GM19035 (cell line): ENCODE measurements at regions not wholly inside any gene's neighbourhood (a gene's known extent, or its start where the extent isn't known, plus 50 kb on each side); places are given as distances from the start of the nearest gene placed in this dataset.
"Not testable (repeated sequence)": the region's sequence is repeated elsewhere in the genome, so short reads cannot be mapped to it uniquely, and the experiment has no call there.

Source experiments
- ATAC-seq: cut with Tn5 transposase; IDR thresholded peaks from one replicate; pipeline ENCODE4 v1.9.1; 2021; ENCODE audit not compliant: unreplicated experiment

DNA sequence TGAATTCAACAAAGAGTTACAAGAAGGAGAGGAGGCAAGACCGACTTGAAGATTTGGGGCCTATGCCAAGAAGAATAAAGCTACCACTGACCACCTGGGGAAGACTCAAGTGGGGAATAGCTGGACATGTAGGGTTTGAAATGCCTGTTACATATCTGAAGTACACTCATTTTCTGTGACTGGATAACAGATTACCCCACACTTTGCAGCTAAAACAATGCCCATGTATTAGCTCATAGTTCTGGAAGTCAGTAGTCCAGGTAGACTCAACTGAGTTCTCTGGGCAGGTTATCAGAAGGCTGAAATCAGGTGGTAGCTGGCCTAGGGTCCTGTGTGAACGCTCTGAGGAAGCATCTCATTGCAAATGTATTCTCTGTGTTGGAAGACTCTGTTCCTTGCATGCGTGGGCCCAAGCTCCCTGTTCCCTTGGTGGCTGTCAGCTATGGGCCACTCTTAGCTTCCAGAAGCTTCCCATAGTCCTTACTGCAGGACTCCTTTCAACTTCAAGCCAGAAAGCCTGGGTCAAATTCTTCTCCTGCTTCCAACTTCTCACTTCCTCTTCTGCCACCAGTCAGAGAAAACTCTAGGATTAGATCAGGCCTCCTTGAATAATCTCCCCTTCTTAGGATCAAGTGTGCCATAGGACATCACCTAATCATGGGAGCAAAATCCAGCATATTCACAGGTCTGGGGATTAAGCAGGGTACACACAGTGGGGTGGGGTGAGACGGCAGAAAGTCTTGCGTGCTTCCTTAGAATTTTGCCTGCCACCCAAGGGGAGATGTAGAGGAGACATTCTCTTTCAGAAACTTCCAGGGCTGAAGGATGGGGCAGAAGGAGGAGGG lies 187.8 kb downstream of the SHQ1 start:
- ATAC-seq: no peak

DNA sequence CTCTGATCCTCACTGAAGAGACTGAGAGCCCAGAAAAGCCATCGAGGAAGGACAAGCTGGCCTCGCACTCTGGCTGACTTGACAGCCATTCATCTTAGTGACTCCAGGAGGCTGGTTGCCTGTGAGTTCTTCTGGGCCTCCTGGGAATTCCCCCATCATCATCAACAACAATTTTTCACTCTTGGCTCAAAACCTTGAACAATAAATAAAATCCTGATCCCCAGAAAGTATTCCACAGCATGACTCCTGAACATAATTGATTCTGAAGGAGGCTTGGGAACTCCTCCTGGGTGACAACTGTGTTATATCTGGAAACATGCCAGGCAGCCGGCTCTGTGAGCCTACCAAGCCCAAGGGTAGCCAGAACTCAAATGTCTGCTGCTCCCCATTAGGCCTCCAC lies 188.6 kb downstream of the SHQ1 start:
- ATAC-seq: no peak

DNA sequence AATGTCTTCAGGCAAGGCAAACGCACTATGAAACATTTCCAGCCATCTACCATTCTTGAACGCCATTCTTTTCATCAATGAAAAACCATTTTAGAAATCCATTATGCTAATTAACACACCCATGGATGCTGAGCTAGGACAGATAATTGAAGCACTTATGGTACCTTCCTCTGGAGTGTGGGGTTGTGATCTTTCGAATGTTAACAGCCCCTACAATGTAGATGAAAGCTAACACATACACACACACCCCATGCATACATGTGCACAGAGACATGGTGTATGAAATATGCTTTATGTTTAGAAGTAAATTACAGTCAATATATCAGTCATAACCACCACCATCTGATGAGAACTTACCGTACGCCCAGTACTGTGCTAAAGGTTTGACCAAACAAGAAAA lies 189.1 kb downstream of the SHQ1 start:
- no peak for ATAC-seq

DNA sequence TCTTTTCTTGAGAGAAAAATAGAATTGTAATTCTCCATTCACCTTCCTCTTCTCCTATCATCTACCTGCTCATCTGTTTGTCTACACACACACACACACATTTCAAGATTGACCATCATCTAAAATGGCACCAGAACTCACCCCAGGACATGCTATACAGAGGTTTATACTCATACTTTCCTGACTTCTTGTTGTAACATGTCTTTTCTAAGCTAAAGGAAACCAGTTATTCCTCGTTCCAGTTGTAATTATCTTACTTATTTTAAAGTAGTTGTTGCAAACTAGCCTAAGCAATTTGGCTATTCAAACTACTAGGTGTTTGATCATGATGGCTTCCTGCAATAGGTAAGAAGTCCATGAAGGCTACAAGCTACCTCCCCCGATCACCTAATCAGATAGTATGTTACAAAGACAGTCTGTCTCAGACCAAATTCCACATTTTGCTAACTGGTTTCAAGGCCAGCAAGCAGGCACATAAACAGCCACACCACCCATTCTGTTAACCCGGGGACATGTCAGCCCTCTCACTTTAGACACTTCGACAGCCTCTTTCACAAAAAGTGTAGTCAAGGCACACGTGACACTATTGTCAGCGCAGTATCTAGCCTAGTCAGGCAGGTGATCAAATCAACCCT lies 189.7 kb downstream of the SHQ1 start:
- no peak for ATAC-seq

DNA sequence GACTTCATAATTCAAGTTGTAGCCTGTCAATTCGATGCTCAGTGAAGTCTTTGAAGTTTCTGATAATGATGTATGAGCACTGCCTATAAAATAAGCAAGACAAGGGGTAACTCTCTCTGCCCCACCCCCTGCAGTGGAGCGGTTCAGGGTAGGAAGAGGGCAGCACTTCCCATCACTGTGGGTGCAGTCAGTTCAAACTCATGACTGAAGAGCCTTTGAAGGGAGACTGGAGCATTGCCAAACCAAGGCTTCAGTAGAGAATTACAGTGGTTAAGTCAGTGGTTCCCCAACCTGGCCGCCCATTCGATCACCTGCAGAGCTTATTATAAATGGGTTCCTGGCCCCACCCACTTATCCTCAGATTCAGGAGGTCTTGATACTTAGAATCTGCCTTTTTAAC lies 190.6 kb downstream of the SHQ1 start:
- ATAC-seq: no peak

DNA sequence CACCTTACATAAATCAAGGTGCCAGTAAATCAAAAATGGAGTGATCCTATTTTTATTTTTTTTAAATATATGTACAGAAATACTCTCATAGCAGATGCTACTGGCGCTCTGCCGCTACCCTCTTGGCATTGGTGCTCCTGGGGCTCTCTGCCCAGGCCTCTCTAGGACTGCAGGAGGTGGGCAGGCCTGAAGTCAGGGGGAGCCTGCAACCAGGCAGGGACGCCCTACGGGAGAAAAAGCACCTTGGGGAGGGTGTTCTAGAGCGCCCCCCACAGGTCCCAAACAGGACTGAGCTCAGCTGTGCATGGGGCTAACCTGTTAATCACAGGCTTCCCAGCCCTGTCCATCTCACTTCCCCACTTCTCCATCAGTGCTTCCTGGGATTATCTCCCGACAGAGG lies 192.5 kb downstream of the SHQ1 start:
- ATAC-seq: no peak

DNA sequence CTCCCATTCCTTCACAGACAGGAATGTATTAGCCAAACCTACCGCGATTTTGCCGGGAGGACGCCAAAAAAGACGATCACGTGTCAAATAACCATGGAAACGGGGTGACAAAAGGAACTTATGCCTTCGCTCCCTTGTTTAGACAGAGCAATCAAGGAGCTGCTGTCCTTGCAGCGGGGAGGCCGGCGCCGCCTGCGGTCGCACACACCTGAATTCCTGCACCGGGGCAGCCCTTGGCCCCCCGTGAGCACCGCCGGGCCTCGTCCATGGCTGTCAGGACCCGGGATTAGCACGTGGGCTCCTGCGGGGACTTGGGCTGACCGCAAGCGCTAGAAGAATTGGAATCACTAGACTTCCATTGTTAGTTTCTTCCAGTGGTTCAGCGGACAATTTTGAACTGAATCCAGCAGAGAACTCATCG lies 193.1 kb downstream of the SHQ1 start:
- ATAC-seq: no peak

DNA sequence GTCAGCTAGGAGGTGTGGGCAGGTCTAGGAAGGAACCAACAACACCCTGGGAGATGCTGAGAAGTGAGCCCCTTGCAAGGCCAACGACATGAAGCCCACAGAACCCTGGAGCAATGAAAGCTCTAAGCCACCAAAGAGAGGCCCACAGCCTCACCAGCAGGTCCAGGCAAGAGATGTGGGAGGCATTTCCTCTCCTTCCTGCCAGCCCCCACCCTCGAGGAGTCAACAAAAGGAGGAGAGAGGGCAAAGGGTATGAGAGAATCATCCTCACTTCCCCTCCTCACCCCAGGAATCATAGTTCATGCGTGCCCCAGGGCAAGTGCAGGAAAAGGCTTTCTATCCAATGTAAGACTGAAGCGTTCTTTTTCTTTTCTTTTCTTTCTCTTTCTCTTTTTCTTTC lies 195.8 kb downstream of the SHQ1 start:
- no peak for ATAC-seq

DNA sequence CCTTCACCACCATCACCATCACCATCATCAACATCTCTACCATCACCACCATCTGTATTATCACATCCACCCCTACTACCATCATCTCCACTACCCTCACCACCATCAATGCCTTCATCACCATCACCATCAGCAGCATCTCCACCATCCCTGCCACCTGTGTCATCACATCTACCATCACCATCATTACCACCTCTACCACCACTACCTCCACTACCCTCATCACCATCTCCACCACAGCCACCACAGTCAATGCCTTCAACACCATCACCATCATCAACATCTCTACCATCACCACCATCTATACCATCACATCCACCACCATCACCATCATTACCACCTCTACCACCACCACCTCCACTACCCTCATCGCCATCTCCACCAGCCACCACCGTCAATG lies 196.7 kb downstream of the SHQ1 start:
- no peak for ATAC-seq

DNA sequence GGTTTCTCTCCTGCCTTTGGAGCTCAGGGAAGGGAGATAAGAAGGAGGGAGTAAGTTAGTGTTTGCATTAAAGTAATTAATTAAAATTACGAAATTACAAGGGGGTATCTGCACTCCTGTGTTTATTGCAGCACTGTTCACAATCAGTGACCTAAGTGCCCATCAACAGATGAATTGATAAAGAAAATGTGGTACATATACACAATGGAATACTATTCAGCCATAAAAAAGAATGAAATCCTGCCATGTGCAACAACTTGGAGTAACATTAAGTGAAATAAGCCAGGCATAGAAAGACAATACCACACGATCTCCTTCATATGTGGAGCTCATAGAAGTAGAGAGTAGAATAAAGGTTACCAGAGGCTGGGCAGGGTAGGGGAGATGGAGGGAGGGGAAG lies 202.0 kb downstream of the SHQ1 start:
- ATAC-seq: no peak

DNA sequence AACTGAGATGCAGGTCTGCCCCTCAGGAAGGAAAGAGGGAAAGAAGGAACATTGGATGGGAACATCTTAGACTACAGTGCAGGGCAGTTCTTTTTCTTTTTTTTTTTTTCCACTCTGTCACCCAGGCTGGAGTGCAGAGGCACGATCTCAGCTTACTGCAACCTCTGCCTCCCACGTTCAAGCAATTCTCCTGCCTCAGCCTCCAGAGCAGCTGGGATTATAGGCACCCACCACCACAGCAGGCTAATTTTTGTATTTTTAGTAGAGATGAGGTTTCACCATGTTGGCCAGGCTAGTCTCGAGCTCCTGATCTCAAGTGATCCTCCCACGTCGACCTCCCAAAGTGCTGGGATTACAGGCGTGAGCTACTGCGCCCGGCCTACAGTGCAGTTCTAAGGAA lies 204.6 kb downstream of the SHQ1 start:
- ATAC-seq: not testable (repeated sequence)

DNA sequence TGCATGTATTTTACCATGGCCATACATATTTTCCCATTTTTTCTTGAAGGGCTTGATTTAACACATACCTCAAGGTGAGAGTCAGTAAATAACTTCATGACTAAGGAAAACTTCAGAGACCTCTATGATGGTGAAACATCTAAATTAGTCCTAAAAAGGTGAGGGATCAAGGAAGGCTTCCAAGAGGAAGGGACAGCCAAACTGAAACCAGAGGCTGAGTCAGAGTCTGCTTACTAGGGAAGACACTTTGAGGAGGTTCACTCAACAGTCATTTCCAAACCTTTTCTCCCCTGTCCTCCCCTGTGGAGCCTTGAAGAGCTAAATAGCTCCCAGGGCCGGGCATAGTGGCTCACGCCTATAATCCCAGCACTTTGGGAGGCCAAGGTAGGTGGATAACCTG lies 206.6 kb downstream of the SHQ1 start:
- no peak for ATAC-seq

DNA sequence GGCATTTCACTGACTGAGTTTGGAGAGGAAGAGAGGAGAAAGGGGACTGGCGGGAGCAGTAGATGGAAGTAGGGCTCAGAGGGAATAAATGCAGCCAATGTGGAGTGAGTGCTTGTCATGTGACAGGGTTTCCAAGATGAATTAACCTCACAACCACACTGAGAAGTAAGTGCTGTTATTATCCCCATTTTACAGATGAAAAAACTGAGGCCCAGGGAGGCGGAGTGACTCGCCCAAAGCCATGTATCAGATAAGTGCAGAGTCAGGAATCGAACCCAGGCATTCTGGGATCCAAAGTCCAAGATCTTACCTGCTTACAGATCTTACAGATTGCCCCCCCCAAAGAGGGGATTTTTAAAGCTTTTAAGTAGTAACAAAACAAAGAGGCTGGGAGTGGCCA lies 207.2 kb downstream of the SHQ1 start:
- ATAC-seq: no peak

DNA sequence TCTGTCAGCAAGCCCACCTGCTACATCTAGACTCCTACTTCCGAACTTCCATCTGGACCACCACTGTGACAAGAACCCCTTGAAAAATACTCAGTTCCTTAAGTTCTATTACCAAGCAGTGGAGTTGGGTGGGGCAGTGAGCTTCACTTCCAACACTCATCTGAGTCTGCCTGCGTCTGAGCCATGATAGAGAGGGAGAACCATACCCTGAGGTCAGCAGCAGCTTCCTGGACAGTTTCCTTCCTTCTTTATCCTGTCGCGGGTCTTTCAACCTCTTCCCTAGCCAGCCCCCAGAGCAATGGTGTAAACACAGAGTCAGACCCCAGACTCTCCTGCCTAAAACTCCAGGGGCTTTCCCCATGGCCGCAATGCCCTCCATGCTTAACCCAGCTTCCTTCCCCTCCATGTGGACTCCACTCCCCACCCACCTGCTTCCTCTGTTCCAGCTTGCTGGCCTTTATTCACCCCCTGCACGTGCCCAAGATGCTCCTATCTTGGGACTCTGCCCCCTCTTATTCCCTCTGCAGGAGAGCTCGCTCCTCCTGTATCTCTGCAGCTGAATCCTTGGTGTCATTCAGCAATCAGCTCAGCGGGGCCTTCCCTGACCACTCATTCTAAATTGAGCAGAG lies 211.2 kb downstream of the SHQ1 start:
- ATAC-seq: no peak

DNA sequence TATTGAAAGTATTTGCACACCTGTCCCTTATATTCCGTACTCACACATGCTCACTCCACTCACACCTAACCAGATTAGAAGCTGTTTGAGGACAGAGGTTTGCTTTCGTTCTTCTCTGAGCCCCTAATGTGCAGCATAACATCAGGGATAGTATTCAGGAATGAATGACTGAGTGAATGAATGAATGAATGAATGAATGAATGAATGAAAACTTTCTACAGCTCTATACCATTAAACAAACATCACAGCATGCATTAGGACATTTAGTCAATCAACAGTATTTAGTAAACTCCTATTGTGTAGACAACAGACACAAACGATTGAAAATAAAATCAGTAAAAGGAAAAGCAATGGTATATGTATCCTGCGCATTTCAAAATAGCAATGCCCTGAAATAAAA lies 212.7 kb downstream of the SHQ1 start:
- no peak for ATAC-seq

DNA sequence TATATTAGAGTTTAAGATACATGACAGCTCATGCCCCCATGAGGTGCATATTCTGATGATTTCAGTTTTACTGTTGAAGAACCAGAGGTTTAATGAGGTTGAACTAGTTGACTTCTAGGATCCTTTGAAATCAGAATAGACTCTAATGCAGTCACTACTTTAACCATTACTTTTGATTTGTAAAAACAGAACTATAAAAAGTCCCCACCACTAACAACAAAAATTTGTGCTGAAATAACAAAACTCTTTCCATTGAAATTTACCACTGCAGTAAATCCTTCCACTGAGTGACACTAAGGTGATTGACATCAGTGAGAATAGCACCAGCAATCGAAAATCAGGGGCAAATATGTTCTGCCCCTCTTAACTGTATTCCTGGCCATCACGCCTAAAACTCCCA lies 214.1 kb downstream of the SHQ1 start:
- peak; percentile 64 for ATAC-seq

DNA sequence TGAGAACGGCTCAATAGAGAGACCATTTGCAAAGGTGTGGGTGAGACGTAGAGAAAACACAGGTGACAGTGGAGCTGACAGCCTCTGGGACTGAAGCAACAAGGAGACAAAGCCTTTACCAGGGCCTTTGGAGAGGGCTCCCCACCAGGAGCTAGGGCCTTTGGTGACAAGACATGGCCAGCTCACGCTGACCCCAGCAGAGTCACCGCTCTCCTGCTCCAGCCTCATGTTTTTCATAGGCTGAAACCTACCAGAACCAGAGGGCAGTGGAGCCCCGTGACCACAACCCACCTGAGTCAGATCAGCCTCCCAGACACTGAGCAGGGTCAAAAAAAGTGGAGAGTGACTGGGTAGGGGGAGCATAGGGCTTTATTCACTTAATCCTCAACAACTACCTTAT lies 214.7 kb downstream of the SHQ1 start:
- no peak for ATAC-seq

DNA sequence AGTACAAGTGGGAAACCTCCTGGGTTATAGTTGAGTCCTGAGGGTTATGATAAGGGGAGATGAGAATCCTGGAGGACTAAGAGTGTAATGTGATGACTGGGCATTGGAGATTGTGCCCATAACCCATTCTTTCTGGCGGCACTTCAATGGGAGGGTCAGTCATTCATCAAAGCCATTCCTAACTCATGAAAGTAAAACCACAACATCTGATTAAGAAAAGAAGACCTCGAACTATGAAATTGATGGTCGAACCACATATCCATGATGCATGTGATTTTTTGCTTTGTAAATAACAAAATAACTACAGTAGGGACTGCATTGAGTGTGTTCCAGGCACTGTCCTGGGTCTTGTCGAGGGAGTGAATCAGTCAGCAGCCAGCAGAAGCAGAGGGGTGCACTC lies 215.1 kb downstream of the SHQ1 start:
- no peak for ATAC-seq

DNA sequence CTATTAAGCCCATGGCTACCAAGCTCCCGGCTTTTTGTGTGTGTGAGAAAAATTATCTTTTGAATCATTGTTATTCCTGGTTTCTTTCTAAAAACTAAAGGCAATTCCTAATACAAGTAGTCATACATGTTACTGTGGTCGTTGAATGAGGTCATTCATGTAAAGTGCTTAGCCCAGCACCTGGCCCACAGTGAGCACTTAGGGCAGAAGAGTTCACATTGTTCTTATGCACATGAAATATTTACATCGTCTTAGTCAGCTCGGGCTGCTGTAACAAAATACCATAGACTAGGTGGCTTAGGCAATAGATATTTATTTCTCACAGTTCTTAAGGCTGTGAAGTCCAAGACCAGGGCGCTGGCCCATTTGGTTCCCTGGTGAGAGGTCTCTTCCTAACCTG lies 216.1 kb downstream of the SHQ1 start:
- no peak for ATAC-seq

DNA sequence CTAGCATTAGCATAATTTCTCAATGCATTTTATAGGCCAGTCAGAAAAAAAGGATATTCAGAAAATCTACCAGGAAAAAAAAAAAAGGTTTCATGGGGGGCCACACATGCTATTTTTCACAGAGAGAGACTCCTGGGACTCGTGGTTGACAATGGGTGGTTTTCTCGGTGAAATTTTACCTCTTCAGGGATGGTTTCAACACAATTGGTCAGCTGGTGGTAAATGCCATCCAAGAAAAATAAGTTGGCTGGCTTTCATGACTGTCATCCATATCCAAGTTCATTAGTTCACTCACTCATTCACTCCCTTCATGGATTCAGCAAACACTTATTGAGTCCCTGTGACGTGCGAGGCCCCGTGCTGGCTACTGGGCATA lies 217.3 kb downstream of the SHQ1 start:
- no peak for ATAC-seq

DNA sequence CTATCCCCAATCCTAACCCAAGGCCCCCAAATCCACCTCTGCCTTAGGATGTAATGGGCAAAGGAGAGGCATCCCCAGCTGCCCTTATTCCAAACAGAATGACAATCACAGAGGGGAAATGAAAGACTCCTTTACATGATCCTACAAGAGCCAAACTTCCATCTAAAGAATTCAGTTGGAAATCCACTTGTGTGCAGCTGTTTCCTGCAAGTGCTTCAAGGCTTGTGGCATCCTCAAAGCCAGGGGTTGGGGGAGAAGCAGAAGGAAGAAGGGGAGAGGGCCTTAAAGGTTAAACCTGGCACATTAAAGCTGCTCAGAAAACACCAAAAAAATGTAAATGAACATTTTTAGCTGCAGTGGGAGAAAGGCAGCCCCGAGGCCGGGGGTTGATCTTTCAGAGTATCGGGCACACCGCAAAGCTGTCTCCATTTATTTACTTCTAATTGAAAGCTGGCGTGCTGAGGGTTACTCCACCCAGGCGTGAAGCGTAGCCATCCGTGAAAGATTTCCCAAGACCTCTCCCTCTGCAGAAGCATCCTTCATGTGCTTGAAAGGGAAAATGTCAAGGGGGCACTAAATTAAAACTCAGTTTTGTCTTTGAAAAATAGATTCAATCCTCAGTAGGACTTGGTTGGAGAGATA lies 217.8 kb downstream of the SHQ1 start:
- ATAC-seq: no peak

DNA sequence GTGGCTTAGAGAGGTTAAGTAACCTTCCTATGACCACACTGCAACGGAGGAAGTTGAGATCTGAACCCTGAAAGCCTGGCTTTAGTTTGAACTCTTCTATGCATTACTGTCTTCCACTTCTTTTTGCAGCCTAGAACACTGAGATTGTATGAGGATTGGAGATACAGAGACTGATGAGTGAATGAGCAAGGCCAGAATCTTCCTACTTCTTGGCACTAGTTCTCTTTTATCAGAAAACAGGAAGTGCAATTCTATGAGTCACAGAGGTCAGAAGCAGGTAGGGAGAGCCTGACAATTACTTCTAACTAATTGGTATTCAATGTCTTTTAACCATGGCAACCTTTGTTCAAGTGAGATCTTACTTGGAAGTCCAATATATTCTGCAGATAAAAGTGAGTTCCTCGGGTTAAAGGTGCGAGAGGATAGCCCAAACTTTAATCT lies 219.0 kb downstream of the SHQ1 start:
- peak; percentile 59 for ATAC-seq
